Posterior vena cava (tissue), 2 donors: ENCODE measurements at regions not wholly inside any gene's neighbourhood (a gene's known extent, or its start where the extent isn't known, plus 50 kb on each side); places are given as distances from the start of the nearest gene placed in this dataset.

Experiments used
- DNase-seq: peaks from one replicate; pipeline ENCODE4 v3.0.0-alpha.2; 2020; ENCODE audit warnings: low spot score
- intact Hi-C, 2 donors: fragments of 100-400 bp; cut with DNase I; formaldehyde crosslinking; loops; one replicate each; pipeline versions ENCODE4 v1.14.1 to v1.14.2; 2022 to 2023
- donor health status: DM: yes; HTN: yes; CAD: no.
- donor health status: DM: yes; HTN: yes; CAD: no.

GRCh38 chr18:41226911-41227310, 728.1 kb upstream of the PIK3C3 start:
- intact Hi-C loops = no loop called here

GRCh38 chr18:41226186-41226585, 728.8 kb upstream of the PIK3C3 start:
- intact Hi-C loops = no loop called here
- no peak for DNase-seq

More at GRCh38 chr18:41226911-41227310, 728.1 kb upstream of the PIK3C3 start:
- DNase-seq = no peak

- no peak for DNase-seq
- intact Hi-C loops = no loop called here
Observed at GRCh38 chr18:41216341-41217003, 738.6 kb upstream of the PIK3C3 start.

- intact Hi-C loops = no loop called here
Observed at GRCh38 chr18:41207706-41208105, 747.3 kb upstream of the PIK3C3 start.

GRCh38 chr18:41206341-41206830, 748.6 kb upstream of the PIK3C3 start:
- intact Hi-C loops = no loop called here
- DNase-seq = no peak

More at GRCh38 chr18:41207706-41208105, 747.3 kb upstream of the PIK3C3 start:
- no peak for DNase-seq

- no peak for DNase-seq
- intact Hi-C loops = no loop called here
Observed at GRCh38 chr18:41199212-41199611, 755.8 kb upstream of the PIK3C3 start.

- intact Hi-C loops = no loop called here
- DNase-seq = no peak
Observed at GRCh38 chr18:41197967-41198366, 757.1 kb upstream of the PIK3C3 start.

- DNase-seq = no peak
- intact Hi-C loops = no loop called here
Observed at GRCh38 chr18:41170346-41170745, 784.7 kb upstream of the PIK3C3 start.

GRCh38 chr18:41165625-41166024, 789.4 kb upstream of the PIK3C3 start:
- intact Hi-C loops = no loop called here
- no peak for DNase-seq

GRCh38 chr18:41162781-41163180, 792.3 kb upstream of the PIK3C3 start:
- intact Hi-C loops = no loop called here

GRCh38 chr18:41162191-41162590, 792.8 kb upstream of the PIK3C3 start:
- intact Hi-C loops = no loop called here
- DNase-seq = no peak

More at GRCh38 chr18:41162781-41163180, 792.3 kb upstream of the PIK3C3 start:
- no peak for DNase-seq

- no peak for DNase-seq
- intact Hi-C loops = no loop called here
Observed at GRCh38 chr18:41155910-41156851, 798.9 kb upstream of the PIK3C3 start.

- DNase-seq = no peak
- intact Hi-C loops = no loop called here
Observed at GRCh38 chr18:41155025-41155424, 800.0 kb upstream of the PIK3C3 start.

GRCh38 chr18:41153871-41154270, 801.2 kb upstream of the PIK3C3 start:
- intact Hi-C loops = no loop called here
- no peak for DNase-seq

GRCh38 chr18:41150316-41150715, 804.7 kb upstream of the PIK3C3 start:
- intact Hi-C loops = no loop called here

GRCh38 chr18:41146301-41146700, 808.7 kb upstream of the PIK3C3 start:
- intact Hi-C loops = no loop called here

More at GRCh38 chr18:41150316-41150715, 804.7 kb upstream of the PIK3C3 start:
- DNase-seq = no peak

GRCh38 chr18:41145516-41145915, 809.5 kb upstream of the PIK3C3 start:
- no peak for DNase-seq
- intact Hi-C loops = no loop called here

More at GRCh38 chr18:41146301-41146700, 808.7 kb upstream of the PIK3C3 start:
- no peak for DNase-seq

GRCh38 chr18:41144441-41144840, 810.6 kb upstream of the PIK3C3 start:
- intact Hi-C loops = no loop called here
- DNase-seq = no peak

- intact Hi-C loops = no loop called here
- no peak for DNase-seq
Observed at GRCh38 chr18:41140506-41140905, 814.5 kb upstream of the PIK3C3 start.

GRCh38 chr18:41135146-41135545, 819.9 kb upstream of the PIK3C3 start:
- intact Hi-C loops = no loop called here
- no peak for DNase-seq
